Gastrocnemius medialis (tissue), 4 donors: ENCODE measurements at regions not wholly inside any gene's neighbourhood (a gene's known extent, or its start where the extent isn't known, plus 50 kb on each side); places are given as distances from the start of the nearest gene placed in this dataset.

Experiments used
- POLR2A ChIP-seq, 2 donors: fragments of 450-650 bp; IDR thresholded peaks; one replicate each; pipeline ENCODE4 v1.6.1; 2017; ENCODE audit warnings: antibody characterized with exemption in 2 of 2, mild to moderate bottlenecking in 2 of 2, moderate library complexity in 2 of 2
- TF ChIP-seq, protein P1 (sequence below), 5 experiments: fragments of 450-650 bp in 3 of 5; fragments of 200-600 bp in 2 of 5; sonication (generic) in 2 of 5; IDR thresholded peaks in 4 of 5; conservative IDR thresholded peaks in 1 of 5; 1 replicate in 4 of 5; 2 replicates in 1 of 5; pipeline ENCODE4 v1.5.1; 2016 to 2019; ENCODE audit warnings: antibody characterized with exemption in 5 of 5, mild to moderate bottlenecking in 3 of 5, moderate library complexity in 3 of 5

DNA sequence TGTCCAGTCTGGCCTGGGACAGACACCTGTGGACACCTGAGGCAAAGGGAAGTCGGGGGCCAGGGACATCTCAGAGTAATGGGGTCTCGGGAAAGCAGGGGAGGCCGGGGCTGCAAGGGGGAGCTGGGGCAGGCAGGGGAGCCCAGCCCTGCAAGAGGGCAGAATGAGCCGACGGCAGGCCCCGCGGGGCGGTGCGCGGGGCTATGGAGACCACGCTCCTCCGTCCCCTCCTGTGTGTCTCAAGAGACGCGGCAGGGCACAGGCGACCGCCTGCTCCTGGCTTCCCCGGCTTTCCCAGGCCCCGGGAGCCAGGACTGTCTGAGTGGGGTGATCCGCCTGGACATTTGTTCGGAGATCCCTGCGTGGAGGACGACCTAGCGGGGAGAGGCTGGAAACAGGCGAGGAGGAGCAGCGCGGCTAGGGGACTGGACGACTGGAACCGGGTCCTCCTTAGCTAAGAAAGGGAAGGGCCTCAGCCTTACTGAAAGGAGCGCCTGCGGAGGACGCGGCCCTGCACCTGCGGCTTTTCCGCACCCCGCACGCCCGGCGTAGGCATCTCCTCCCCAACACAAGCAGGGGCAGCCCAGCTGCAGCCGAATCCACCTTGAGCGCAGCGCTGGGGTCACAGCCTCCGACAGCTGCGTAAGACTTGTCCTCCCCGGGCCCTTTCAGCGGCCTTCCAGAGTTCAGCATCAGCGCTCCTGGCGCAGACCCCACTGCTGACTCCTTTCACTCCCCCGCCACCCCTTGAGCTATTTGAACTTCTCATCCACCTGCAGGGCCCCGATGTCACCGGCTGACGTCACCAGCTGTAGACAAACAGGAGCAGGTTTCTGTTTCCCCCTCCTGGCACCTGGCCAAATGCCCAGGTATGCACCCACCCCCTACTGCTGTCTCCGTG, 176.4 kb downstream of the ZNF248 start:
- TF ChIP-seq, protein P1, sequence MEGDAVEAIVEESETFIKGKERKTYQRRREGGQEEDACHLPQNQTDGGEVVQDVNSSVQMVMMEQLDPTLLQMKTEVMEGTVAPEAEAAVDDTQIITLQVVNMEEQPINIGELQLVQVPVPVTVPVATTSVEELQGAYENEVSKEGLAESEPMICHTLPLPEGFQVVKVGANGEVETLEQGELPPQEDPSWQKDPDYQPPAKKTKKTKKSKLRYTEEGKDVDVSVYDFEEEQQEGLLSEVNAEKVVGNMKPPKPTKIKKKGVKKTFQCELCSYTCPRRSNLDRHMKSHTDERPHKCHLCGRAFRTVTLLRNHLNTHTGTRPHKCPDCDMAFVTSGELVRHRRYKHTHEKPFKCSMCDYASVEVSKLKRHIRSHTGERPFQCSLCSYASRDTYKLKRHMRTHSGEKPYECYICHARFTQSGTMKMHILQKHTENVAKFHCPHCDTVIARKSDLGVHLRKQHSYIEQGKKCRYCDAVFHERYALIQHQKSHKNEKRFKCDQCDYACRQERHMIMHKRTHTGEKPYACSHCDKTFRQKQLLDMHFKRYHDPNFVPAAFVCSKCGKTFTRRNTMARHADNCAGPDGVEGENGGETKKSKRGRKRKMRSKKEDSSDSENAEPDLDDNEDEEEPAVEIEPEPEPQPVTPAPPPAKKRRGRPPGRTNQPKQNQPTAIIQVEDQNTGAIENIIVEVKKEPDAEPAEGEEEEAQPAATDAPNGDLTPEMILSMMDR (IDR thresholded peaks at IDR 0.05 in 4 of 5, conservative IDR thresholded peaks at IDR 0.05 in 1 of 5): no peak
- TF ChIP-seq POLR2A (IDR thresholded peaks at IDR 0.05): no peak
